SK-N-SH (cell line): ENCODE measurements at regions not wholly inside any gene's neighbourhood (a gene's known extent, or its start where the extent isn't known, plus 50 kb on each side); places are given as distances from the start of the nearest gene placed in this dataset.

ENCODE experiments used
- CTCF ChIA-PET: fragments of 300-600, 350-600 bp; formaldehyde crosslinking; extraction: SDS; loops from one replicate; lab custom pipeline; 2021; lab: Yijun Ruan, JAX
- POLR2A ChIA-PET: fragments of 350-600 bp; sonication (Branson Sonifier 250); formaldehyde crosslinking; extraction: SDS; loops from one replicate; lab custom pipeline; 2020; ENCODE audit warnings: antibody characterized with exemption, inconsistent platforms; lab: Yijun Ruan, JAX
- DNase-seq: peaks from one replicate; pipeline ENCODE4 v3.0.0; 2012
- H2AFZ ChIP-seq: fragments of 200-600 bp; sonication (generic); 2 replicates; pipeline ENCODE4 v1.8.1; 2016; ENCODE audit warnings: antibody characterized with exemption, mild to moderate bottlenecking, low read depth
- H3F3A ChIP-seq: fragments of 200-600 bp; sonication (generic); replicated peaks from 2 replicates; pipeline ENCODE3; 2016; ENCODE audit warnings: antibody characterized with exemption, mild to moderate bottlenecking; ENCODE audit not compliant: insufficient read depth
- H3K27ac ChIP-seq, 2 experiments: fragments of 200-500 bp in 1 of 2; fragments of 200-600 bp in 1 of 2; sonication (Bioruptor generic) in 1 of 2; sonication (generic), shearing (Covaris generic) in 1 of 2; 2 replicates each; pipeline versions ENCODE4 v1.5.1 to v1.6.1; 2014 to 2016; ENCODE audit warnings: low read depth in 2 of 2, inconsistent platforms in 1 of 2, low read length in 1 of 2, mild to moderate bottlenecking in 1 of 2, mixed read lengths in 1 of 2
- H3K27me3 ChIP-seq: fragments of 200-600 bp; sonication (generic), shearing (Covaris generic); 2 replicates; pipeline ENCODE4 v1.6.1; 2016; ENCODE audit warnings: mixed run types; ENCODE audit not compliant: insufficient read depth
- H3K36me3 ChIP-seq, 2 experiments: fragments of 200-500 bp in 1 of 2; fragments of 200-600 bp in 1 of 2; sonication (Bioruptor generic) in 1 of 2; sonication (generic) in 1 of 2; replicated peaks in 1 of 2; 2 replicates each; pipeline versions ENCODE3 to v1.5.1; 2014 to 2016; ENCODE audit warnings: low read length in 1 of 2, mild to moderate bottlenecking in 1 of 2; ENCODE audit not compliant: insufficient read depth in 2 of 2, control insufficient read depth in 1 of 2
- H3K4me1 ChIP-seq, 2 experiments: fragments of 200-500 bp in 1 of 2; fragments of 200-600 bp in 1 of 2; sonication (Bioruptor generic) in 1 of 2; sonication (generic), shearing (Covaris generic) in 1 of 2; 2 replicates each; pipeline versions ENCODE4 v1.5.1 to v1.6.1; 2014 to 2016; ENCODE audit warnings: low read depth in 1 of 2, low read length in 1 of 2, mixed run types in 1 of 2; ENCODE audit not compliant: insufficient read depth in 2 of 2, control insufficient read depth in 1 of 2
- H3K4me2 ChIP-seq: fragments of 200-600 bp; sonication (generic), shearing (Covaris generic); 2 replicates; pipeline ENCODE4 v1.6.1; 2017; ENCODE audit warnings: mixed run types
- H3K4me3 ChIP-seq, 2 experiments: fragments of 200-500 bp in 1 of 2; fragments of 200-600 bp in 1 of 2; sonication (Bioruptor generic) in 1 of 2; sonication (generic), shearing (Covaris generic) in 1 of 2; 2 replicates each; pipeline versions ENCODE4 v1.5.1 to v1.8.1; 2014 to 2016; ENCODE audit warnings: low read depth in 2 of 2, inconsistent platforms in 1 of 2, low read length in 1 of 2, mild to moderate bottlenecking in 1 of 2, mixed read lengths in 1 of 2, moderate library complexity in 1 of 2
- H3K79me2 ChIP-seq: fragments of 200-600 bp; sonication (generic); 2 replicates; pipeline ENCODE4 v1.8.1; 2017; ENCODE audit warnings: mild to moderate bottlenecking; ENCODE audit not compliant: insufficient read depth
- H3K9ac ChIP-seq: fragments of 200-600 bp; sonication (generic); 2 replicates; pipeline ENCODE4 v1.6.1; 2017; ENCODE audit warnings: mixed run types
- H3K9me2 ChIP-seq: fragments of 200-600 bp; sonication (generic); 2 replicates; pipeline ENCODE4 v1.6.1; 2017; ENCODE audit warnings: mixed run types
- H3K9me3 ChIP-seq: fragments of 200-600 bp; sonication (generic); 2 replicates; pipeline ENCODE4 v1.6.1; 2017; ENCODE audit warnings: mixed run types, mild to moderate bottlenecking, moderate library complexity
- H4K20me1 ChIP-seq: fragments of 200-600 bp; sonication (generic); 2 replicates; pipeline ENCODE4 v1.6.1; 2017; ENCODE audit warnings: mild to moderate bottlenecking, mixed run types; ENCODE audit not compliant: insufficient read depth
- ELF1 ChIP-seq: IDR thresholded peaks from 2 replicates; pipeline ENCODE4 v1.4.0; 2012
- EZH2phosphoT487 ChIP-seq: fragments of 200-600 bp; sonication (generic); IDR thresholded peaks from 2 replicates; pipeline ENCODE4 v1.6.1; 2017; ENCODE audit warnings: low read depth, mixed run types, mild to moderate bottlenecking, antibody characterized with exemption, moderate library complexity, borderline replicate concordance
- FOXM1 ChIP-seq: IDR thresholded peaks from 2 replicates; pipeline ENCODE4 v1.4.0; 2012; ENCODE audit warnings: low read depth, mild to moderate bottlenecking
- GABPA ChIP-seq: IDR thresholded peaks from 2 replicates; pipeline ENCODE4 v1.4.0; 2012; ENCODE audit warnings: low read depth, mild to moderate bottlenecking
- GATA2 ChIP-seq: sonication (generic); formaldehyde crosslinking; IDR thresholded peaks from 2 replicates; pipeline ENCODE4 v1.5.0; 2020; ENCODE audit warnings: mild to moderate bottlenecking, missing genetic modification reagents
- NFIC ChIP-seq: IDR thresholded peaks from 2 replicates; pipeline ENCODE4 v1.4.0; 2012; ENCODE audit warnings: borderline replicate concordance
- NRF1 ChIP-seq: IDR thresholded peaks from 2 replicates; pipeline ENCODE4 v1.6.1; 2012; ENCODE audit warnings: low read depth, mild to moderate bottlenecking, low read length
- RAD21 ChIP-seq: IDR thresholded peaks from 2 replicates; pipeline ENCODE4 v1.6.1; 2012; ENCODE audit warnings: mild to moderate bottlenecking, low read length
- RCOR1 ChIP-seq: fragments of 150-350 bp; IDR thresholded peaks from 2 replicates; pipeline ENCODE4 v1.6.1; 2017; ENCODE audit warnings: antibody characterized with exemption, low read length
- TCF12 ChIP-seq: IDR thresholded peaks from 2 replicates; pipeline ENCODE4 v1.4.0; 2012
- YY1 ChIP-seq: IDR thresholded peaks from 2 replicates; pipeline ENCODE4 v1.4.0; 2012; ENCODE audit warnings: low read depth, mild to moderate bottlenecking
- ZBTB33 ChIP-seq: IDR thresholded peaks from 2 replicates; pipeline ENCODE4 v1.4.0; 2012; ENCODE audit warnings: low read depth, borderline replicate concordance
- WGBS: methylation state at CpG from one replicate; pipeline ENCODE4 v1.1.6; 2017; ENCODE audit warnings: low lambda C conversion rate; 5-methylcytosine and 5-hydroxymethylcytosine counted together
- TF ChIP-seq, protein P1 (sequence below): IDR thresholded peaks from 2 replicates; pipeline ENCODE4 v1.4.0; 2012; ENCODE audit warnings: low read depth, borderline replicate concordance

GRCh38 chr3:80929576-80929975 is 831.9 kb downstream of the GBE1 start:
- Histone ChIP-seq H2AFZ (no peak overlapping the region), H3K9me2 (no peaks in the 10 kb centered on the region), H3K9me3 (no peaks in the 10 kb centered on the region), H3K4me2 (no peak overlapping the region), H3K4me1 (no peaks in the 10 kb centered on the region), H3K36me3 (no peaks in the 10 kb centered on the region), H3K79me2 (no peaks in the 10 kb centered on the region), H3K27me3 (no peaks in the 10 kb centered on the region), H3K4me3 (no peak overlapping the region), H4K20me1 (no peaks in the 10 kb centered on the region), H3F3A (no peaks in the 10 kb centered on the region), H3K9ac (no peak overlapping the region), H3K27ac (no peak overlapping the region)
- POLR2A ChIA-PET, result no interaction called here
- DNase-seq, result no peak
- CTCF ChIA-PET, result no interaction called here
- 3% methylated on average over 1 of the region's 1 CpG for WGBS
- TF ChIP-seq NRF1 (no peak), EZH2phosphoT487 (no peak), YY1 (no peak), RAD21 (no peak), GABPA (no peak), ELF1 (no peak), NFIC (no peak)

- H3K9me3 ChIP-seq, result no peaks in the 10 kb centered on the region
- no peak overlapping the region for H3K4me3 ChIP-seq
- no peaks in the 10 kb centered on the region for H3K36me3 ChIP-seq
- H4K20me1 ChIP-seq, result no peaks in the 10 kb centered on the region
- no peaks in the 10 kb centered on the region for H3K4me1 ChIP-seq
- H3K79me2 ChIP-seq, result no peaks in the 10 kb centered on the region
- H3K27ac ChIP-seq, result no peak overlapping the region
- TF ChIP-seq NFIC (no peak), GATA2 (CRISPR knock-in tag) (no peak), RCOR1 (no peak), ZBTB33 (no peak), RAD21 (no peak), FOXM1 (no peak), TCF12 (no peak)
- TF ChIP-seq, protein P1, sequence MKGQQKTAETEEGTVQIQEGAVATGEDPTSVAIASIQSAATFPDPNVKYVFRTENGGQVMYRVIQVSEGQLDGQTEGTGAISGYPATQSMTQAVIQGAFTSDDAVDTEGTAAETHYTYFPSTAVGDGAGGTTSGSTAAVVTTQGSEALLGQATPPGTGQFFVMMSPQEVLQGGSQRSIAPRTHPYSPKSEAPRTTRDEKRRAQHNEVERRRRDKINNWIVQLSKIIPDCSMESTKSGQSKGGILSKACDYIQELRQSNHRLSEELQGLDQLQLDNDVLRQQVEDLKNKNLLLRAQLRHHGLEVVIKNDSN, result no peak
- TF ChIP-seq, all 33 proteins: peak for 0
- DNase-seq, result no peak
- Histone ChIP-seq H3K4me2 (no peak overlapping the region), H3K9me2 (0 out of 2 replicates have a peak, but pooled peaks cover 2% of the 10 kb centered on the region), H3F3A (no peaks in the 10 kb centered on the region), H3K9ac (no peak overlapping the region), H2AFZ (no peak overlapping the region), H3K27me3 (no peaks in the 10 kb centered on the region)
- POLR2A ChIA-PET, result no interaction called here
- 47% methylated on average over 4 of the region's 4 CpGs for WGBS
- CTCF ChIA-PET, result no interaction called here
Observed at GRCh38 chr3:80914854-80915253, 846.6 kb downstream of the GBE1 start.
